Activated gamma-delta T cell treated with Interleukin-2 at 50 U/mL for 16 hours (primary cell): ENCODE measurements at regions not wholly inside any gene's neighbourhood (a gene's known extent, or its start where the extent isn't known, plus 50 kb on each side); places are given as distances from the start of the nearest gene placed in this dataset.

Experiments
- DNase-seq: peaks from one replicate; pipeline ENCODE4 v3.0.0-alpha.2; 2020

- no peak for DNase-seq
Observed at GRCh38 chr4:176902710-176903323, 110.1 kb upstream of the VEGFC start.

- no peak for DNase-seq
Observed at GRCh38 chr4:176906709-176907108, 114.0 kb upstream of the VEGFC start.

- no peak for DNase-seq
Observed at GRCh38 chr4:176910646-176911045, 117.9 kb upstream of the VEGFC start.

DNA sequence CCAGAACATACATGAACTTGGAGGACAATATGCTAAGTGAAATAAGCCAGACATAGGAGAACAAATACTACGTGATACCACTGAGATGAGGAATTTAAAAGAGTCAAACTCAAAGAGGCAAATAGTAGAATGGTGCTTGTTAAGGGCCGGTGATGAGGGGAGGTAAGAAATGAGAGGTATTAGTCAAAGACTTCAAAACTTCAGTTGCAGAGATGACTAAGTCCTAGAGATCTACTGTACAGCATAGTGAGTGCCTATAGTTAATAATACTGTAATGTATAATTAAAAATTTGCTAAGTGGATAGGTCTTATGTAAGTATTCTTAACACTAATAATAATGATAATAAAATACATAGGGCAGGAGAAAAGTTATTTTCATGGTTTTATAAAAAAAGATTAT is 126.9 kb upstream of the VEGFC start:
- DNase-seq, result no peak

GRCh38 chr4:176920694-176921093 is 128.0 kb upstream of the VEGFC start:
- no peak for DNase-seq

GRCh38 chr4:176921256-176921655 is 128.5 kb upstream of the VEGFC start:
- DNase-seq, result no peak

DNA sequence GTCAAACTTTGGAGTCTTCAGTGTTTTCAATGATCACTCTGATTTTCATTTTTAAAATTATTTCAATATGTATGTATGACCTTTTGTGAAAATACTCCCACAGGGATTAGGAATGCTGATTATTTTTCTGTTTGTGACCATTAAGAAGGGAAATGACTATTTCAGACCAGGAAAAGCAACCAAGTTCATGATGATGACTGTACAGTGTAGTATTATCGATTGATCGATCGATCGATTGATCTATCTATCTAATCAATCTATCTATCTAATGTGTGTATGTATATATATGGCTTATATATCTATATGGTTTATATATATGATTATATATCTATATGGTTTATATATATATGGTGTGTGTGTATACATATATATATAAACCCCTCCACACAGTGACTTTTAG is 131.5 kb upstream of the VEGFC start:
- no peak for DNase-seq

GRCh38 chr4:176925962-176926361 is 133.2 kb upstream of the VEGFC start:
- no peak for DNase-seq

DNA sequence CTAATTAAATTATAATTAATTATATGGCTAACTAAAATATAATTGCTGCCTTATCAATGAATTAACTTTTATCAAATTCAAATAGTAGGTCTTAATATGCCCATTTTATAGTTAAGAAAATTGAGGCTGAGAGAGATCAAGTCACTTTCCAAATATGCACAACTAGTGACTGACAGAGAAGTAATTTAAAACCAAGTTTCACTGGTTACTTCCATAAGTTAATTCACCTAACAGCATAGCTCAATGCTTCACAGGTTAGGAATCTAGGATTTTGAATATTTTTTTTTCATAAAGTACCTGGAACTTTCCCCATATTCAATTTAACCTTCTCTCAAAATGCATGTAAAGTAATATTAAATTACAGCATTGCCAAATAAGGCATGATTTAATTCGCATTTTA is 134.4 kb upstream of the VEGFC start:
- no peak for DNase-seq

DNA sequence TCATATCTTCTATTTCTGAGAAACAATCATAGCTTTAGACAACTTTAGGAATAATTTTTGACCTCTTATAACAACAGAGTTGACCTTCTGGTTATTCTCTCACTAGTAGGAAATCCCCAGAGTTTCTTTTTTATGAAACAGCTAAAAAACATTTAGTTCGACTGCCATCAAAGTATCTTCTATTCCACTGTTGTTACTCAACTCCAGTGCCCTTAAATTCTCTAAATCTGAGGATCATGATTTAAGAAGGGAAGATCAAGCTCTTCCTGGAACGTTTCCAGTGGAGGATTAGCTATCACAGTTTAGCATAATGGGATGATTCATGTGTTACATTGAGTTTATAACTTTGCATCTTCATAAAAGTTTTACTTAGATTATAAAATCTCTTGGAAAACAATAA is 134.9 kb upstream of the VEGFC start:
- DNase-seq, result no peak

DNA sequence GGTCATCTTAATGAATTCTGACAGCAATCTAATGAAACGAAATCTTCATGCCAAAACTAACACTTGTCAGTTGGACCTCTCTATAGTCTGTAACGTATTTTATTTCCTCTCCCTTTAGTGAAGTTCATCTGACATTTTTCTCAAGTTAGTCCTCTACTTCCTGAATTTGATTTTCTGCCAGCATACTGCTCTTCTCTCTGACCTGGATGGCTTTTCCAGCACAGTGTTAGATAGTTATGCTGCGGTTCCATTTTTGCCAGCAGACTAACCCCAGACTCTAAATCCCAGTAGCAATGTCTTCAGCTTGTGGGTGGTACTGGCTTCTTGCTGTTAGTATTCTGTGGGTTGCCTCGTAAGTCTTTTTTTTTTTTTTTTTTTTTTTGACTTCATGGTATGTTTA is 146.7 kb upstream of the VEGFC start:
- DNase-seq, result no peak

DNA sequence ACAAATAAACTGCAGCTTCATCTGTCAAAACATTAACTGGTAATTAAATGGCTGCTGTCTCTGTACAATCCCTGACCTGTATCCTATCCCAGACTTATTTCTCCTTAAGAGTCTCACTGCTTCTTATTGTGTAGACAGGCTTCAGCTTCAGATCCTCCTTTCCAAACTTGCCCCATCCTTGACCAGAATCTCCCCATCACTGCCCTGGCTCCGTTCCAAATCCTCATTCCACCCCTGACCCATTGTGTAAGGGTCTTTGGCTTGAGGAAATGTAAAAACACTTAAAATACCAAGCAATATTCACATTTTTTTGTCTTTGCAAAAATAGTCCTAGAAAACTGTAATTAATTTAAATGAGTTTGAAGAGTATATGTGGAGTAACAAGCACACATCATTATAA is 152.6 kb upstream of the VEGFC start:
- no peak for DNase-seq

DNA sequence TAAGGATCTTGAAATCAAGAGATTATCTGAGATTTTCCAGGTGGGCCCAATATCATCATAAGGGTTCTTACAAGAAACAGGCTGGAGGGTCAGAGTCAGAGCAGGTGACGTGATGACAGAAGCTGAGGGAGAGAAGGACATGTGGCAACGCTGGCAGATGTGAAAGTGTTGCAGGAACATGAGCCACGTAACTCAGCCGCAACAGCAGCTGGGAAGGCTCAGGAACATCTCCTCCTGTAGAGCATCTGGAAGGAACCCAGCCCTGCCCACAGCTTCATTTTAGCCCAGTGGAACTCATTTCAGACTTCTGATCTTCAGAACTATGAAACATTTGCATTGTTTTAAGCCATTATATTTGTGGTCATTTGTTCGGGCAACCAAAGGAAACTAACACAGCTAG is 156.3 kb upstream of the VEGFC start:
- no peak for DNase-seq

GRCh38 chr4:176953021-176953420 is 160.3 kb upstream of the VEGFC start:
- no peak for DNase-seq

- no peak for DNase-seq
Observed at GRCh38 chr4:176957353-176958118, 164.8 kb upstream of the VEGFC start.

GRCh38 chr4:176959980-176960379 is 167.3 kb upstream of the VEGFC start:
- DNase-seq, result no peak

DNA sequence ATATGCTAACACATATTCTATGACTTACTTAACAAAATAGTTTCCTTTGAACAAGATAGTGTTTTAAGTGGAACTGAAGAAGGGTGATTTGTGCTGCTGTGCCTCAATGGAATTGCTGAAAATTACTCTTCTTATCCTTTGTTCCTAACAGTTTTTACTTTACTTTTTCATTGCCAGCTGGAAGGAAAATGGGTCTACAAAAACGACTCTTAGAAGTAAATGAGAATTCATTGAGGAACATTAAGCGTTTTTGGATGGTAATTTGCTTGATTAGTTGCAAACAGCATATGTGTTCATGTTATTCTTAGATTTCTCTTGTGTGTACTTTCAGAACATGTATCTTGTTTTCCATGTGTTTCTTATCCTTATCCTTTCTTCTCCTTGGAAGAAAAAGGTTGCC is 170.4 kb upstream of the VEGFC start:
- DNase-seq, result no peak

GRCh38 chr4:176964116-176964691 is 171.5 kb upstream of the VEGFC start:
- DNase-seq, result no peak

DNA sequence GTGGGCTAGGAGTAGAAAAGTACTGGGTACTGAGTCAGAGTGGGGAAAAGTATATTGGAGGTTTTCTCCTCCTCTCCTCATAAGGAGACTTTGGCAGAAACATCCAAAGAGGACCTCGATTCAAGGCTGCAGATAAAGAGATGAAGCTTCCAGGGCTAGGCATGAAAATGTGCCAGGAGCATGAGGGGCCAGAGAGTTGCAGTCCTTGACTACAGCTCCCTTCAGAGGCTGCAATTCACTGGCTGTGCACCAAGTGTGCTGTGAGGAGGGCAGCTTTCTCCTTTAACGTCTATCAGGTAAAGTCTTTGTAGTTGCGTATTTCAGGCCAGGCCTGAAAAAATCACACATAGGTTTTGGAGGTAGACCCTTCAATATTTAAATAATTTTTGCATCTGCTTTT is 174.9 kb upstream of the VEGFC start:
- DNase-seq, result no peak

GRCh38 chr4:176968094-176968493 is 175.4 kb upstream of the VEGFC start:
- DNase-seq, result no peak

- DNase-seq, result no peak
Observed at GRCh38 chr4:176969011-176969410, 176.3 kb upstream of the VEGFC start.

- no peak for DNase-seq
Observed at GRCh38 chr4:176970853-176971252, 178.1 kb upstream of the VEGFC start.

DNA sequence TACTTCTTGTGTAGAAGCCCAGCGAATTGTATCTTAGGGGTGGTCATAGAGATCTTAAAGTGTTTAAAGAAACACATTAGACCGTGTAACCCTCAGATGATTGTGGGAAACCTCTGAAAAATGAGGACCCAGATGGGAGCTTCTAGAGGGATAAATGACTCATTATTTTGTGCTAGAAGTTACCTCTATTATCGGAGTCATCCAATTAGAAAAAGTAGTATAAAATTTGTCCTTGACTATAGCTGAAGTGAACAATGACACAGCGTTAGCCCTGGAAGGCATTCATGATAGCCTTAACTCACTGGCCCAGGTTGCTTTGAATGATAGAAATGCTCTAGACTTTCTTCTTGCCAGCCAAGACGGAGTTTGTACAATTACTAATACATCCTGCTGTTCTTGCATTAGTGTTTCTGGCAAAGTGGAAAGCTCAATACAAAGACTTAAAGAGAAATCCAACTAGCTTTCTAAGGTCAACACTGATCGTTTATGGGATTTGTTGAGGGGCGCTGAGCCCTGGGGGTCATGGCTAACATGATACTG is 178.9 kb upstream of the VEGFC start:
- DNase-seq, result no peak

- DNase-seq, result no peak
Observed at GRCh38 chr4:176979416-176979815, 186.7 kb upstream of the VEGFC start.
